ENCODE measurements at regions not wholly inside any gene's neighbourhood (a gene's known extent, or its start where the extent isn't known, plus 50 kb on each side); places are given as distances from the start of the nearest gene placed in this dataset.
A peak's percentile ranks its signal among the peaks of the same experiment; 100 is the strongest.

DNA sequence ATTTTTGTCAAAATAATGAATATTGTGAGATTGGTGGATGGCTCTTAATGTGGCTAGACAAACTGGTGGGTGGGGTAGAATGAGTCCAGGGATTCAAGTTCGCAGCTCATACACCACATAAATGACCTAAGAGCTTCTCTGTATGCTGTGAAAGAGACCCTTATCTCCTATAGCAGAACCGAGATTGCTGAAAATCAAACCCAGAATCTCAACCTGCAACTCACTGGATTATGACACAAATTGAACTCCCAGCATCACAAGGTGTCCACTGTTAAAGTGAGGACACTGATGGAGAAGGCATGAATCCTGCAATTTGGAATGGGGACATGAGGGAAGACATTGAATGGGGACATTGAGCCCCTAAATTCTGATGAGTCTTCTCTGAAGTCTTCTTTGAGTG is 51.3 kb upstream of the CNKSR3 start:
- intact Hi-C loops (cut with DNase I): no loop called here
- no peak for DNase-seq

DNA sequence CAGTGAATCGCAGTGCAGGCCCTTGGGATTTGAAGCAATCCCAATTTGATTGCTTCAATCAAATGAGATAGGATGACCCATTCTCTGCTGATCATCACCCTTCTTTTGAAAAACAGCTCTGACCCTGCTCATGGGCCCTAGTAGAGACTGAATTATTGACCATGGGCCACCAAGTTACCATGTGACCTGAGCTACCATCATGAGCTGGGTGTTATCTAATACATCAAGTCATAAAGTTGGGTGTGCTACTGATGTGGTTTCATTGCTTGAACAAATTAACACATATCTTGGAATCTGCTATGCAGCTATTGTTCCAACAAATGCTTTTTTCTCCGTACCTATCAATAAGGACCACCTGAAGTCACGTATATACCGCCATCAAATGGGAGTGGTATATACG is 54.8 kb upstream of the CNKSR3 start:
- DNase-seq: no peak
- intact Hi-C loops (cut with DNase I): no loop called here

DNA sequence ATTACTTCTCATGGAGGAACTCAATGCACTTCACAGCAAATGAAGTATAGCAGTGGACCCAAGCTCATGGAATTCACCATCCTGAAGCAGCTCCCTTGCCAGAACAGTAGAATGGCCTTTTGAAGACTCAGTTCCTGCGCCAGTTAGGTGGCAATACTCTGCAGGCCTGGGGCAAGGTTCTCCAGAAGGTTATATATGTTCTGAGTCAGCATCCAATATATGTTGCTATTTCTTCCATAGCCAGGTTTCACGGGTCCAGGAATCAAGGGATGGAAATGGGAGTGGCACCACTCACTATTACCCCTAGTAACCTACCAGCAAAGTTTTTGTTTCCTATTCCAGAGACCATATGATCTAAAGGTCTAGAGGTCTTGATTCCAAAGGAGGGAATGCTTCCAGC is 56.4 kb upstream of the CNKSR3 start:
- no peak for DNase-seq
- intact Hi-C loops (cut with DNase I): no loop called here

DNA sequence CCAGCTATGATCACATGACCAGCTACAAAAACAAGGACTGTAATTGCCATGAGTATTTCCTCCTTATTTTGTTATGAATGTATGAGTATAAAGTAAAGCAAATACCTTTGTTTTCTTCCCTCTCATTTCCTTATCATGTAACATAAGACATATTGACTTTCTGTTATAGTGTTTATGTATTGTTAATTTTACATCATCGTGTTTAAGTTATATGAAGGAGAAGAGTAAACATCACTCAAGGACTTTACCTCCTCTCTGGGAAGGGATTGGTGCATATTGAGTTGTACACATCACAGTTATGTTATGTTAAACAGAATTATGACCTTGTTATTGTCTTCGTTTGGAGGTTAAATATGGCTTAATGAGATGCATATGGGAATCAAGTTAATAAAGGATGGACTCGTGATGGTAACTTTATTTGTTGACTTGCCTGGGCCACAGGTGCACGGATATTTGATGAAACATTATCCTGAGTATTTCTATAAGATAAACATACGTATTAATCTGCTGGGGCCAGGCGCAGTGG is 57.3 kb upstream of the CNKSR3 start:
- intact Hi-C loops (cut with DNase I): no loop called here
- DNase-seq: no peak

DNA sequence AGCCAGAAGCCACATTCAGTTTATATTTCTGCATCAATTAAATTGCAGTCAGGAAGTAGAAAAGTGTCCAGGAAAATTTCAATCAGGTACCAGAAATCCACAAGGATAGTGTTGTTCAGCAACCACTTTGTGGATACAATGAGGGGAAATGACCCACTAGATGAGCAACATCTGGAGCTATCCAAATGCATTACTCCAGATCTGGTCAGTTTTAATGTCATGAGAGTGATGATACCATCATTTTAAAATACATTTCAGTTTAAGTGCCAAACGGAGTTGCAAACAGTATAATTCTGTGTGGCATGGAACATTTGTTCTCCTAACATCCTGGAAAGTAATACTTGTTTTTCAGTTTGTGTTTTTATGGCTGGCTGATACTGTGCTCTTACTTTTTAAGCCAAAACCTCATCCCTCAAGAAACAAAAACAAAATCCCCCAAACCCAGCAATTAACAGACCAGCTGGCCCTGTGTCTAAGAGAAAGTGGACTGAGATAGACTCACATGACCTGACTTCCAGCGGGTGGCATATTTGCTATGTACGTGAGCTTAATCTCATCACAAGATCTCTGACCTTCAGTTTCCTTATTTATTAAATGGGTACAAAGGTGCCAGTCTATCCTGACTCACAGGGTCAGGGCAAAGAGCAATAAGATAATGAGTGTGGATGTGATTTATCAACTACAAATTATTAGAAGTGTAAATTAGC is 58.8 kb upstream of the CNKSR3 start:
- no peak for DNase-seq
- intact Hi-C loops (cut with DNase I): no loop called here

DNA sequence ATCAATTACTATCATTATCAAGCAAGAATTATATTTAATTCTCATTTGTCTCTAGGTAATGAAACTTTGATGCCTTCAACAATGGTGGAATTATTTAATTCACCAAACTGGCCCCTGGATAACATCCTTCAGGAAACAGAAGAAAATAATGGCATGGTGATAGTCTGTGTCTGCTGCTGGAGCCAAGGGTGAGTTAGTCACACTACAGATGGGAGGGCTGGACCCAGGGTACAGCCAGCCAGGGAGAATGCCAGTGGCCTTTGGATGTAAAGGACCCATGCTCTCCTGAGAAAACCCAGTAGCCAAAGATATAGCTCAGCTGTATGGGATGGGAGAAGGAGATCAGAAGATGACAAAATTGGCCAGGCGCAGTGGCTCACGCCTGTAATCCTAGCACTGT is 60.0 kb upstream of the CNKSR3 start:
- DNase-seq: no peak

DNA sequence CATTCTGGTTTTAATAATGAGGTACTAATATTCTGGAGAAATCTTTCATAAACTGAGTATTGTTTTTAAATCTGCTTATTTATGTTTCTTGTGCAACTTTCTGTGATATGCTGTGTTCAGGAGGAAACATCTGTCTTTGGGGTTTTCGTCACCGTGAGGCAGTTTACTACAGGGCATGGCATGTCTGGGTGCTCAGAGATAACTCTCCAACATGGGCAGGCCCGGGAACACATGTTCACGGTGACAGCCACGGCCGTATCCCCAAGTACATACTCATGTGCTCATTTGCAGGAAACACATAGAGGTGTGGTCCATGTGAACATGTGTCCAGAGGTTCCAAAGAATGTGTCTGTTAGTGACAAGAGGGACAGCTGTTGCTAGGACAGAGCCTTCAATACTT is 62.1 kb upstream of the CNKSR3 start:
- intact Hi-C loops (cut with DNase I): no loop called here
- DNase-seq: no peak

More for the DNA sequence above, 60.0 kb upstream of the CNKSR3 start:
- intact Hi-C loops (cut with DNase I): no loop called here

DNA sequence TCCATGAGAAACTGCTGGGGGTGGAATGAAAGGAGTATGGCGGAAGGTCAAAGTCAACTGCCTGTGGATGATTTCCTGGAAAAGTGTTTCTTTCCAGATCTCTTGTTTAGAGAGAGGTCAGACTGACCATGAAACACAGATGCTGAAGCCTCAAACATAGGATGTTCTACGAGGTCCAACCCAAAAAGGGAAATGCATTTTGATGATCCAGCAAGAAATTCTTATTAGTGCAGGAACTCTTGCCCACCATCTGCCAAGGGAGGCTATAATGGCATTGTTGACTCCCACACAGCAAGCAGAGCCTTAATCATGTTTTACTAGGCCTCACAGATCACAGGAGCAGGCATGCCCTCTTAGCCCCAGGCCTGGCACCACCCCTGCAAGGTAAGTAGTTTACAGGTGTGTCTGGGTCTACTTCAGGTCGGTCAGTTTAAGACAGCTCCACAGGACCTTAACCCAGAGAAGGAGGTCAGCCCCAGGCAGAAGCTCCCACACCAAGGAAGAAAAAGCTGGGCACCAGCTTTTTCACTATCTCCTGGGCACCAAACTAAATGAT is 67.6 kb upstream of the CNKSR3 start:
- intact Hi-C loops (cut with DNase I): no loop called here
- no peak for DNase-seq

DNA sequence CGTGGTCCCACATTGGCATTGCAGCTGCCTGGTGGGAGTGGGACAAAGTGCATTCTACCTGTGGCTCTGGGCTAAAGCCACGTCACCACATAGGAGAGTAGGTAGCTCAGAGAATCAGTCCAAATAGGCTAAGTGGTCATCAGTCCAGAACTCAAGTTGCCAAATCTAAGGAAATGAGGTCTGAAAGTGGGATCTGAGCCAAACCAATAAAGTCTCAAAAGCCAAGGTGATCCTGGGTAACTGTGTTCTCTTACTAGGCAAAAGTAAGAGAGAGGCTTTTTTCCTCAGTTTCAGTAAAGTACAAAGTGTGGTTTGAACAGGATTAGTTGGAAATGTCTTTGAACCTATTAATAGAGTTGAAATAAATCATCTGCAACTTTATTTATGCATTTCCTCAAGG is 68.6 kb upstream of the CNKSR3 start:
- intact Hi-C loops (cut with DNase I): no loop called here
- DNase-seq: no peak

DNA sequence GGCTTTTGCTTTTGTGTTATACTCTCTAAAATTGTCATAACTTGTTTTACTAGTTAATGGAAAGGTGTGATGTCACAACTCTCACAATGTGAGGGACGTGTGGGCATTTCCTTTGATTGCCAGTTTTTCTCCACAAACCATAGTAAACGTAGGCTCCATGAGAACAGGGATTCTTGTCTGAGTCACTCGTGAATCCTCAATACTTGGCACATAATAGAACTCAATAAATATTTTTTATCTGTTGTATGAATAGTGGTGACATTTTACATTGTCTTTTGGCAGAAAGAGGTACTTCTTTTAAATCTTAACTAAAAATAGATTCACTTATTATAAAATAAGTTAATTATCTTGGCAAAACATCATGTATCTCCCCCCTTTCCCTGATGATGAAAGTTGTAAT is 69.0 kb upstream of the CNKSR3 start:
- no peak for DNase-seq
- intact Hi-C loops (cut with DNase I): no loop called here

DNA sequence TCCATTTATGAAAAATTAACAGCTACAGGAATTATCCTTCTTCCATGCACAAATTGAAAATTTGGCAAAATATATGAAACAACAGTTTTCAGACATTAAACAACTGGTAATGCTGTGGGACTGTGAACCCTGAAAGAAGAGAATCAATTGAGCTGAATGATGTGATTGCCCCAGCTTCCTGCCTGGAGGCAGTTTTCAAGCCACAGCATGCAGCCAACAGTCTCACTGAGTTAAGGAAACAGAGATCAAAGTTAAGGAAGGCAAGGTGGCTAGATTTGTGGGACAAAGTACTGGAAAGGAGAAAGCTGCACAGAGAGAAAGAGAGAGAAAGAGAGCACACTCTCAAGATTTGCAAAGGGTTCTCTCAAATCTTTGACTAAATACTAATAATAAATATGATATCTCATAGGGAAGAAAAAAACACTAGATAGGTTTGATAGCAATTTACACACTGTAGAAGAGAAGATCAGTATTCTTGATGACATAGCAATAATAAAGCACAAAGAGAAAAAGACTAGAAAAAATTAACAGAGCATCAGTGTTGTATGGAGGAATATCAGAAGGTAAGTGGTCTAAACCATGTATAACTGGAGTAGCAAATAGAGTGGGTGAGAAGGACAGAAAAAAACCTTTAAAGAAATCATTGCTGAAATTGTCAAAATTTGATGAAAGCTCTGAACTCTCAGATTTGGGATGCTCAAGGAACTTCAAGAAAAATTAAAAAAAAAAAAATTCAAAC is 70.1 kb upstream of the CNKSR3 start:
- DNase-seq: no peak
- intact Hi-C loops (cut with DNase I): no loop called here

DNA sequence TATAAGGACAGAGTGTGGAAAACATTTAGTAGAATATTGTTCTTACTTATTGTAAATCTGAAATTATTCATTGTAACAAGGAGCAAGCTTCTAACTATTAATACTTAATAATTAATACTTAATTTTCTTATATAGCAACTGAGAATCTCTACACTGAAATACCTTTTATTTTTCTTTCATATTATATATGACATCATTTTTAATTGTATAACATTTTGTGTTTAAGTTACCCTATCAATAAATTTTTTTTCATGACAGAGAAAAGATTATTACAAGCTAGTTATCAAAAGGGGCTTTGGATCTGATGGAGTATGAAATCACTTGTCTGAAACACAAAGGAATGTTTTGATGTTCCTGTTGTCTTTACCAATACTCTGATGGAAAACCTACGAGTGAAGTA is 72.2 kb upstream of the CNKSR3 start:
- intact Hi-C loops (cut with DNase I): no loop called here
- DNase-seq: no peak

DNA sequence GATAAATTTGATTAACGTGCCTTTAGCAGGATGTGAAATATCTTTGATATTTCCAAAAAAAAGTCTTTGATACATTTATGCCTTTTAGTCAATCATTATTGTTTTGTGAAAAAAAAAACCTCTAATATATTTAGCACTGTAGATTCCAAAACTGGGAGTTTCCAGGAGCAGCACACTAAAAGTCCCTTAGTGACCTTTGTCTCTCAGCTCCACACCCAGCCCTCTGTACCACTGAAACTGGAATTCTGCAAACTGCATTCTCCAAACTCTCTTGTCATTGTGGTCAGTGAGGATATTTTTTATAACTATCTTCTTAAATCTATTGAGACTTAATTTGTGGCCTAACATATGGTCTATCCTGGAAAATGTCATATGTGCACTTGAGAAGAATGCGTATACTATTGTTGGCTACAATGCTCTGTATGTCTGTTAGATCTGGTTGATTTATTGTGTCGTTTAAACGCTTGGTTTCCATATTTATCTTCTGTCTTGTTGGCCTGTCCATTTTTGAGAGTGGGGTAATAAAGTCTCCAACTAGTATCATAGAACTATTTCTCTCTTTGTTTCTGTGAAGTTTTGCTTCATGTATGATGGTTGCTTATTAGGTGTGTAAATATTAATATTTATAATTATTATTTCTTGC is 73.2 kb upstream of the CNKSR3 start:
- intact Hi-C loops (cut with DNase I): no loop called here

DNA sequence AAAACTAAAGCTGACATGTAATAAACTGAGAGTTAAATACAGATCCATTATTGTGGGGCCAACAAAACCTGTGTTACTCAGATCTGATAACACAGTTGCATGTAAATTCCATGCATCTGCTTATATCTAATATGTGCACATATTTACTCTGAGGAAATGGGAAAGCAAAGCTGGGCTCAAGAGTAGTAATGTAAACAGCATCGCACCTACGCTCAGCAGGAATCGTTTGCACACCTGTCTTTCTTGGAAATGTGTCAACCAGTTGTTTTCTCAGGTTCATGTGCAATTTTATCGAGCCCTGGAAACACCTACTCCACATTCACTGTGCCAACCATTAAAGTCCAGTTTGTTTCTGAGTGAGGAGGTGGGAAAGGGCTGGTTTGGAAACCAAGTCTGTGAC is 80.3 kb upstream of the CNKSR3 start:
- intact Hi-C loops (cut with DNase I): no loop called here
- DNase-seq: peak in 1 of 10 donors; percentile 32

More for the DNA sequence above, 73.2 kb upstream of the CNKSR3 start:
- DNase-seq: no peak

DNA sequence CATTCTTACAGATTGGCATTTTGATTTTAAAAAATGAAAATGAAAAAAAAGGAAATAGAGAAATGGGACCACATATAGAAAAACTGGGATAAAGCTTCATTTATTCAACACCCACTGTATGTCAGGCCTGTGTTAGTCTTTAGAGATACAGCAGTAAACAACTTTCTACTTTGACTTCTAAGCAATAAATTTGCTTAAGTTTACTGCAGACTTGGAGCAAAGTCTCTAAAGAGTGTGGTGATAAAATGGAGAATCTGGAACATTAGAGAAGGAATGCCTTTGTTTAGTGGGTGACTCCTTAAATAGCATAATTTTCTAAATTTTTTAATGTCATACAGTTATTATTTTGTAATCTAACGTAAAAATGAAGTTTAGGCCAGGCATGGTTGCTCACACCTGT is 80.7 kb upstream of the CNKSR3 start:
- intact Hi-C loops (cut with DNase I): no loop called here
- DNase-seq: no peak

DNA sequence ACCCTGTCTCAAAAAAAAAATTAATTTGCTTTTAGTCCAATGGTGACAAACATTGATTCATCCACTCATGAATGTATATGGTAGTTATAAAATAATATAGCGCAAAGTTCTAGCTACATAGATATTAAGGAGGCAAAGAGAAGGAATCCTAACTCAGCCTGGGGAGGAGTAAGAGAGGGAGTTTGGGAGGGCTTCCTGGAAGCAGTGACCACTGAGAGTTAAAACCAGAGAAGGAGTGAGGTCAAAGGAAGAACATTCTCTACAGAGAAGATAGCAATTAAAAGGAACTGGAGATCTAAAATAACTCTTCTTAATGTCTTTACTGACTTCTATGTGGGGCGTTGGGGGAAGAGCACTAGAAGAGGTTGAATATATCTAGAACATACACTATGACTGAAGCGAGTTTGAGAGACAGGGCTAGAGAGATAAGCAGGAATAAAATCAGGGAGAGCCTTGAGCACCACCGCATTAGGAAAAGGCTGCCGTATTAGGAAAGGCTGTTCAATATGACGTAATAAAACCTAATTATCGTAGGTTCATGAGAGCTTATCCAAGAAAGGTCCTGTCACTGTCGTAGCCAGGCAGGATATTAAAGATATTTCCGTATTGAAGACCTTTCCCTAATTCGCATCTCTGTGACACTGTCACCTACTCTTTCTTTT is 81.8 kb upstream of the CNKSR3 start:
- intact Hi-C loops (cut with DNase I): no loop called here
- no peak for DNase-seq

DNA sequence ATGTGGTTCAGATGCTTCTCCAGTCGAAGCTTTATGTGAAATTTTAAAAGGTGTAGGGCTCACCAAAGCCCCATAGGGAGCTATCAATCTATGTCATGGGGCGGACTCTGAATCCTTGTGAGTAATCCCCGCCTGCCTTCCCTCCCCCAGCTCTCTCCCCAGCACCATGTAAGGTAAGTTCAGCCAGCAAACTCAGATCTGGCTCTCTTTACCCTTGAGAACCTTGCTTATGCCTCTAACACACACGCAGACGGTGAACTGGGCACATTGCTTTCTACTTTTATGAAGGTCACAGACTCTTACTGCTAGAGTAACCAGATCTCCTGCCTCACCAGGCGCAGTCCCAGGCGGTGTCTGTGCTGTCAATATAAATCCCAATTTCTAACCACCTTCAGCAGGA is 82.6 kb upstream of the CNKSR3 start:
- intact Hi-C loops (cut with DNase I): no loop called here
- no peak for DNase-seq

DNA sequence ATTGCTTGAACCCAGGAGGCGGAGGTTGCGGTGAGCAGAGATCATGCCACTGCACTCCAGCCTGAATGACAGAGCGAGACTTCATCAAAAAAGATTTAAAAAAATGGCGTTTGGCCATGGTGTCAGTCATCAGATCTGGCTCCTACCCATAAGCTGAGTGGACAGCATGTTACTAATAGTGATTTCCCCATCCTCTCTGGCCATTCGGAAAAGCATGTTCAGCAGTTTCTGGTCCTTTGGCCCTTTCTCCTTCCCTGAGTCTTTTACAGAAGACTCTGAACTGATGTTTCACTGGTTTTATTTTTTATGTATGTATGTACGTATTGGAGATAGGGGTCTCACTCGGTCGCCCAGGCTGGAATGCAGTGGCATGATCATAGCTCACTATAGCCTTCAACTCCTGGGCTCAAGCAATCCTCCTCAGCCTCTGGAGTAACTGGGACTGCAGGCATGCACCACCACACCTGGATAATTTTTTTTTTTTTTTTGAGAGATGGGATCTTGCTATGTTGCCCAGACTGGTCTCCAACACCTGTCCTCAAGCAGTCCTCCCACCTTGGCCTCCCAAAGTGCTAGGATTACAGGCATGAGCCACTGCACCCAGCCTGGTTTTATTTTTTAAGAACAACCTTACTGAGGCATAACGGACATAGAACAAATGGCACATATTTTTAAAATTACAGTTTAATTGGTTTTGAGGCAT is 84.2 kb upstream of the CNKSR3 start:
- intact Hi-C loops (cut with DNase I): no loop called here
- DNase-seq: no peak

DNA sequence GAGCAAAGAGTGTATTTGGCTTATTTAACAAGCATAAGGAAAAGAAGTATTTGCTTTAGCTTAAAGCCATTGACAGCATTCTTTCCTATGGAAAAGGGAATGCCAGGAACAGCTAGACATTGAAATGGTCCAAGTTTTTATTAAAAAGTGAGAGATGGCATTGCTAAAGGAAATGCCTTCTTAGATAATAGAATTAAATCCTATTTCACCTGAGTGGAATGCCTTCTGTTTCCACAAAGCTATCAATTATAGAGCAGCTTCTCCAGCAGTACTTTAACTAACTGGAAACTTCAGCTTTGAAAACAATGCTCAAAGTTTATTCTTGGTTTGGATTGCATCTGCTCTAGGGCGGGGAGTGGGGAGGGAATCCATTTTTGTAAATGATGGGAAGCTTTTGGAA is 85.1 kb upstream of the CNKSR3 start:
- no peak for DNase-seq
- intact Hi-C loops (cut with DNase I): no loop called here

DNA sequence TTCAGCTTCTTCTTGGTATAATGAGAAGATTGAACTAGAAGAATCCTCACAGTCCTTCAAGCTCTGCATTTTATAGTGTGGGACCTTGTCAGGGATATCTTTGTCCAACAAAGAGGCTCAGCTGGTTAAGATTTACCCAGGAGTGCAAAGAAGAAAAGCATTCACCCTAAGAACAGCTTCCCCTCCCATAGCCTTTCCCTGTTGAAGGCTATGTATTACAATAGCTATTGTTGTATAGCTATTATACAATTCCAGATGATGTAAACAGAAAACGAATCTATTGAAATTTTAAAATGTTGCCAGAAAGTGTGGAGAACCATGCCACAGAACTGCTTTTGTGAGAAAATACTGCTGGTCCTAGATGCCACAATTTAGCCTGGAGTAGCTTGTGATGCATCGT is 85.5 kb upstream of the CNKSR3 start:
- intact Hi-C loops (cut with DNase I): no loop called here

More for the DNA sequence above, 85.5 kb upstream of the CNKSR3 start:
- DNase-seq: no peak

Data from posterior cingulate gyrus (tissue), 11 donors.